GM21619 (cell line): ENCODE measurements at regions not wholly inside any gene's neighbourhood (a gene's known extent, or its start where the extent isn't known, plus 50 kb on each side); places are given as distances from the start of the nearest gene placed in this dataset.
"Not testable (repeated sequence)": the region's sequence is repeated elsewhere in the genome, so short reads cannot be mapped to it uniquely, and the experiment has no call there.

Experiments used
- ATAC-seq: cut with Tn5 transposase; IDR thresholded peaks from one replicate; pipeline ENCODE4 v1.9.1; 2021; ENCODE audit not compliant: unreplicated experiment

GRCh38 chr12:128091101-128091720 lies 175.8 kb upstream of the TMEM132C start:
- ATAC-seq = no peak

DNA sequence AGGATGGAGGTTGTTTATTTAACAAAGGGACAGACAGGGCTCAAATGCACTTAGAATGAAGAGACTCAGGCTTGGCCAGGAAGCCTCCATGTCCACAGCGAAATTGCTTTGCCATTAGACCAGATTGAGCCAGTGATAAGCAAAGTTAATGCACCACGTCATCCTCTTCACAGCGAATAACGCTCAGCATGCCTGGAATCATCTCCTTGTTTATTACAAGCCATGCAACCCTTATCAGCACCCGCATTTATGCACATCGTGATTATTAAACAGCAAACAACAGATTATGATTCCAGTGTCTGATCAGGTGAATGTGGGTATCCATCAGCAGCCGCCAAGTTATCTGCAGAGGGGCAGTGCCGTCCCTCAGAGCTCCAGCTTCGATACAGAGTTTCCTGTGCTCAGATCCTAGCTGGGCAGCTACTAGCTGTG lies 175.0 kb upstream of the TMEM132C start:
- no peak for ATAC-seq

DNA sequence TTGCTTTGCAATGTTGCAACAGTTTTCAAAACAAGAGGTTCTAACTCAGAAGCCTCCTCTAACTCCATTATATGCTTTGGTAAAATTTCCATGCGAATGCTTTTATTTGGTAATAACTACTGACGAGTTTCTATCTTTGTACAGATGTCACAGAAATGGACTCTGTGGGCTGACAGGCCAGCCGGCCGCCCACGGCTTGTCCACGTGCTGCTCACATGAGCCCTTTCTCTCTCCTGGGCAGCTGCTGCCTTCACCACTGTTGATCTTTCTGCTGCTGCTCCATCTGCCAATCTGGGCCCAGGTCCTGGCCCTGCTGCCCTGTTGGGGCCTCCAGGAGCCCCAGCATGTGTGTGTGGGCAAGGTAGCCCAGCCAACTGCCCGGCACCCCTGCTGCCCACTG lies 168.2 kb upstream of the TMEM132C start:
- no peak for ATAC-seq

- ATAC-seq = no peak
Measured at GRCh38 chr12:128103152-128103551, 163.8 kb upstream of the TMEM132C start.

DNA sequence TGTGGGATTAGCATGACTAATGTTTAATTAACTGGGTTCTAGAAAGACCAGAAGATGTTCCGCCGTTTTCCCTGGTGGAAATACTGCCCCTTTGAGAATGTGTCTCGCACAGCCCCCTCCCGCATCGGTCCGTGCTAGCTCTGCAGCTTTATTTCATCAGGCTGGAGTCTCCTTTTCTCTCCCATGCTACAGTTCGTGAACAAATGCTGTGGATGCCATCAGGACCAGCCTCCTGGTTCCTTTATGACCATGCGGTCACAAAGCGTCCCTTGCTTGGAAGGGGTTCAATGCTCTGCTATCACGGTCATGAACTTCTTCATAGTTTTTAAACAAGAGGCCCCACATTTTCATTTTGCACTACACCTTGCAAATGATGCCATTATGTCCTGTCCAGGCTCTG lies 157.7 kb upstream of the TMEM132C start:
- ATAC-seq = no peak

- no peak for ATAC-seq
Measured at GRCh38 chr12:128109636-128110035, 157.3 kb upstream of the TMEM132C start.

- ATAC-seq = no peak
Measured at GRCh38 chr12:128111333-128111732, 155.6 kb upstream of the TMEM132C start.

DNA sequence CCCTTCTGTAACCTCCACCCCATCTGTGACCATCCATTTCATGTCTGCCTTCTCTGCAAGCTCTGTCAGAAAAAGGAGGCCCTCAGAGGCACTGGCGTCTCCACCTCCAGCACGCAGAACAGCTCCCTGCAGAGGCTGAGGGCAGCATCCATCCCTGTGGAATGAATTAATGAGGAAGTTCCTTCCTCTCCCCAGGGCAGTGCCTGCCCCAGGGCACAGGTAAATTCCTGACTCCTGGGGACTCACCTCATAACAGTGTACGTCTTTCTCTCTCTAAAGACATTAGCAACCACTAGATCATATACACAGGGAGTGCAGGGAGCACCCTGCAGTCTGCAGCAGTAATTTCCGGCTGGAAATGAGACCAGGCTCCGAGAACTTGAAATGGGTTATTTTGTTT lies 155.0 kb upstream of the TMEM132C start:
- no peak for ATAC-seq

- not testable (repeated sequence) for ATAC-seq
Measured at GRCh38 chr12:128113250-128113649, 153.7 kb upstream of the TMEM132C start.

DNA sequence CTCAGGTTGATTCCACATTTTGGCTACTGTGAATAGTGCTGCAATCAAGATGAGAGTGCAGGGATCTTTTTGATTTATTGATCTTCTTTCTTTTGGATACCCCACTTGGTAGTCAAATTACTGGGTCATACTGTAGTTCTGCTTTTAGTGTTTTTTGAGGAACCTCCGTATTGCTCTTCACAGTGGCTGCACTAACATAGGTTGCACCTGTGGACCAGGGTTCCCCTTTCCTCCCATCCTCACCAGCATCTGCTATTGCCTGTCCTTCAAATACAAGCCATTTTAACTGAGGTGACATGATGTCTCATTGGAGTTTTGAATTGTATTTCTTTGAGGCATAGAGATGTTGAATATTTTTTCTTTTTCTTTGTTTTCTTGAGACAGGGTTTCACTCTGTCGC lies 152.5 kb upstream of the TMEM132C start:
- ATAC-seq = no peak

DNA sequence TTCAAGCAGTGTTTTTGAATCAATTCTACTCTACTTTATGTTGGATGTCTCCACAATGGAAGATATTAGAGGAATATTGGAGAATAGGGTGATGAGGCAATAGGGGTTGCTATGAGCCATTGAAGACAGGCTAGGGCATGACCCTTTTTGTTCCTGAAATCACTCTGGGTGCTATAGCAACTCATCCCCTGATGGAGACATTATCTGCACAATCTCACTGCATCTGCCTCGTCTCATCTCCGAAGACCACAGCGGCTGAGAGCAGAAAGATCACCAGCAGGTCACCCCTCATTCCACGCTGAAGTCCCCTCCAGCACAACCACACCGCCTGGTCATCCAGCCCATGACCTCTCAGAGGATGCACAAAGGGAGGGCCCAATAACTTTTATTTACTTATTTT lies 150.4 kb upstream of the TMEM132C start:
- no peak for ATAC-seq

DNA sequence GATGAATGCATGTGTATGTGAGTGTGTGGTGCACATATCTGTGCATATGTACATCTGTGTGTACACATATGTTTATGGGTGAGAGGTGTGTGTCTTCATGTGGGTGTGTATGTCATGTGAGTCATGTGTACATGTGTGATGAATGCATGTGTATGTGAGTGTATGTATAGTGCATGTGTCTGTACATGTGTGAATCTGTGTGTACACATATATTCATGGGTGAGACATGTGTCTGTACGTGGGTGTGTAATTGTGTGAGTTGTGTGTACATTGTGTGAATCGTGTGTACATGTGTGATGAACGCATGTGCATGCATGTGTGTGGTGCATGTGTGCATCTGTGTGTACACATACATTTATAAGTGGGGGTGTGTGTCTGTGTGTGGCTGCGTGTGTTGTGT lies 146.9 kb upstream of the TMEM132C start:
- ATAC-seq = no peak

DNA sequence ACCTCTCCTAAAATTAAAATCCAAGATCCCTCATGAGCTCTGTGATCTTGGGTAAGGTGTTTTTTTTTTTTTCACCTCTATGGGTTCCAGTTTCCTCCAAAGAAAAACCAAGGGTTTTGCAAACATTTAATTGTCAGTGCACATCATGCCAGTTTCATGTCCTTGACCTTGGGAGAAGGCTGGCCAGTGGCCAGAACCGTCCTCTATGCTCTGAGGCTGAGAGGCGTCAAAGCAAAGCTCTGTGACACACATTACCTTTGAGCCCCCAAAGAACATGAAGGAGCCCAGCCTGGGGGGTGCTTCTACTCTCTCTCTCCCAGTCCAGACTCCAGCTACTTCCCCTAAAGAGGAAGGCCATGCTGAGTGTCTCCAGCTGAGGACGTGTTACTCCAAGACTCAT lies 145.5 kb upstream of the TMEM132C start:
- ATAC-seq = no peak

GRCh38 chr12:128123096-128123495 lies 143.9 kb upstream of the TMEM132C start:
- no peak for ATAC-seq

DNA sequence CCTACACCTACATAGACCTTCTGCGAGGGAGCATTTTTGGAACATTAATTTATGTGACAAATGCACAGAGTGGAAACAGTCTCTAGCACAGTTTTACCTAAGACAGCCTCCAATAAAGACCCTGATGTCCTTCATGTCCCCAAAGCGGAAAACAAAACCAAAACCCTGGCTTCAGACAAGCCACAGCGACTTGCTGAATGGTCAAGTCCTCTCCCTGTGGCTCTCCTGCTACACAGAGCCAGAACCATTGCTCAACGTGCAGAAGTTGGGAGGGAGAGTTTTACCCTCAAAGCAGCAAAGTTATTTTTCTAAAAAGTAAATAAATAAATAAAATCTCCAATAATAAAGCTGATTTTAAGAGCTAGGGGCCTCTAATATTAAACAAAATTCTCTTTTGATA lies 135.0 kb upstream of the TMEM132C start:
- no peak for ATAC-seq

DNA sequence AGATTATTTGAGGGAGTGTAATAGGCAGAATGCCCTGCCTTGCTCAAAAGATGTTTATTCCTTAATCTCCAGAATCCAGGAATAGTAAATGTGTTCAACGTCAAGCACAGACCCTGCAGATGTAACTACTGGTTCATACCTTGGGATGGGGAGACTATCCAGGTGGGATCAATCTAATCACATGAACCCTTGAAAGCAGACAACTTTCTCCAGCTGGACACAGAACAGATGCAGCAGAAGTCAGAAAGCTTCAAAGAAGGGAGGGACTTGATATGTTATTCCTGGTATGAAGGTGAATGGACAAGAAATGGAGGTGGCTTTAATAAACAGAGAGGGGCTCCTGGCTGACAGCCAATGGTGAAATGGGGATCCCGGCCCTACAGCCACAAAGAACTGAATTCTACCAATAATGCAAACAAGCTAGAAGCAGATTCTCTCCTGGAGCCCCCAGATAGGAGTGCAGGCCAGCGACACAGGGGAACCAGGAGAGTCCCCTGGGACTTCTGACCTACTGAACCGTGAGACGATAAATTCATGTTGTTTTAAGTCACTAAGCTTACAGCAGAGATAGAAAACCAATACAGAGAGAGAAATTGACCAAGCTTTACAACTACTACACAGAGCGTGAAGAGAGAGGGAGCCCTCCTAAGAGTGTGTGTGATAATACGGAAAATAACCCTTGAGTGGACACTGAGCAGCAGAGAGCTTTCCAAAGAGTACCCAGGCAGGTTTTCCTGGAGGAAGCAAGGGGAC lies 133.5 kb upstream of the TMEM132C start:
- ATAC-seq = no peak

DNA sequence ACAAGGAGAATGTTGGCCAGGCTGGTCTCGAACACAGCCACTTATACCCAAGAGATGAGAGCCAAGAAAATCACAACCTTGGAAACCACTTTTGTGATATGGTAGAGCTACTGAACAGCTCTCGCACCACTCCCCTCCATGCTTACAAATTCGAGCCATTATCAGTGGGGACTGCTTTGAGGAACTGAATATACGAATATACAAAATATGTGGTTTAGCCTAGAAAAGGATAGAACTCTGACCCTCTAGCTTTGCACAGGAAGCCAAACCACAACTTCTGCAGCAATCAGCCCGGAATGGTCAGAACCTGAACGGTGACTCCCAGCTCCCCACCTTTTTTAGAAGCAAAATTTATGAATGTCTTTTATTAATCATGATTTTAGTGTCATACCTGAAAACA lies 129.8 kb upstream of the TMEM132C start:
- ATAC-seq = no peak

- no peak for ATAC-seq
Measured at GRCh38 chr12:128138125-128138524, 128.8 kb upstream of the TMEM132C start.

DNA sequence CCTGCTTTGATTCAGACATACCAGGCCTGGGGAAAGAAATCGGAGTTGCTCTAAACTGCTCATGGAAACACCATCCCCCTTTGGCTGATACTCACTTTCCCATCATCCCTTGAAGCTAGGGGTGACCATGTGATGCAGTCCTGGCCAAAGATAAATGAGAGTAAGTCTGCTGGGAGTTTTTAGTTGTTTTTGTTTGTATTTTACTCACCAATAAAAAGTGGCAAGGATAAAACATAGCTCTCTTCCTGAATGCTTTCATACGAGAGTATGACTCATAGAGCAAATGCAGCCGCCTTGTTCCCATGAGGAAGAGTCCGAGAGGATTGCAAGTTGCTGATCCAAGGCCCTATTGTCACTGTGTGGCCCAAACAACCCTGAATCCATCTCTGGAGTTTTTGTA lies 126.4 kb upstream of the TMEM132C start:
- no peak for ATAC-seq

GRCh38 chr12:128150961-128151360 lies 116.0 kb upstream of the TMEM132C start:
- ATAC-seq = no peak

DNA sequence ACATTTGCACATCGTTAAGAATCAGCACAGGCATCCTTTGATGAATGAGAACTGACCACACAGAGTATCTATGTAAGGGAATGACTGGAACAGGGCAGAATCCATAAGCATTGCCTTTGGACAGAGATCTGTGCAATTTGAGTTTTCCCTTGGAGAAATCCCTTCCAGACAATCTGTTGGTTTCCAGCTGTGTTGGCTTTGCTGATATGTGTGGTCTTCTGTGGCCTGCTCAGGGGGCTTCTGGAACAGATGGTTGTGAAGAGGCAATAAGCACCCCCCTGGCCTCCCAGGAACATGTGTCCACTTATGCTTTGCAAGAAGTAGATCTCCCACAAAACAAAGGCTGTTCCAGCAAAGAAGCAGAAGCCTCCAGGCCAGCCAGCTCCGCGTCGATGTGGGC lies 111.4 kb upstream of the TMEM132C start:
- no peak for ATAC-seq

GRCh38 chr12:128163086-128163485 lies 103.9 kb upstream of the TMEM132C start:
- ATAC-seq = no peak

GRCh38 chr12:128164533-128164932 lies 102.4 kb upstream of the TMEM132C start:
- ATAC-seq = no peak
